ENCODE measurements at regions not wholly inside any gene's neighbourhood (a gene's known extent, or its start where the extent isn't known, plus 50 kb on each side); places are given as distances from the start of the nearest gene placed in this dataset.

GRCh38 chr10:52488606-52489485 is 174.8 kb downstream of the DKK1 start:
- Histone ChIP-seq H4K8ac (ENCODE audit: low read depth in 2 of 2, low read length in 2 of 2) (peak overlapping the region; percentile 70 to 75), H3K4me2 (ENCODE audit: low read depth, low read length) (peak overlapping the region; percentile 40; the same call in 1 of the 2 replicates), H2AK9ac (replicated peaks; ENCODE audit: low read depth, low read length, poor library complexity) (no peak overlapping the region), H3K27me3 (ENCODE audit: control insufficient read depth, insufficient read depth, low read length) (no peaks in the 10 kb centered on the region), H3K56ac (ENCODE audit: extremely low read depth, insufficient read depth, low read length) (peak overlapping the region; percentile 57), H3K23ac (ENCODE audit: low read depth, low read length) (no peak overlapping the region), H2BK15ac (ENCODE audit: low read depth, low read length) (peak overlapping the region; percentile 79; the same call in 1 of the 3 replicates), H3K4me3 (ENCODE audit: insufficient read depth, low read depth, low read length) (no peak overlapping the region), H4K5ac (ENCODE audit: low read depth, low read length) (peak overlapping the region; percentile 91; the same call in 1 of the 2 replicates), H2BK5ac (ENCODE audit: low read depth, low read length, poor library complexity, severe bottlenecking) (peak overlapping the region; percentile 97), H4K20me1 (ENCODE audit: insufficient read depth, low read length) (no peaks in the 10 kb centered on the region), H4K91ac (ENCODE audit: insufficient read depth, low read depth, low read length) (peak overlapping the region; percentile 72), H2BK20ac (ENCODE audit: low read depth, low read length) (peak overlapping the region; percentile 86), H3K9me3 (ENCODE audit: control insufficient read depth, insufficient read depth, low read length) (no peaks in the 10 kb centered on the region), H3K14ac (replicated peaks; ENCODE audit: low read depth, low read length) (no peak overlapping the region; the same call in none of the 2 replicates), H3K9ac (ENCODE audit: low read depth, low read length) (peak overlapping the region; percentile 60), H3K27ac (ENCODE audit: insufficient read depth, low read length) (peak overlapping the region; percentile 61), H2AFZ (replicated peaks; ENCODE audit: low read length, poor library complexity) (no peak overlapping the region), H3K4ac (ENCODE audit: low read depth, low read length) (peak overlapping the region; percentile 64), H3K9me1 (ENCODE audit: insufficient read depth, low read length) (no peaks in the 10 kb centered on the region), H3K36me3 (ENCODE audit: control insufficient read depth, insufficient read depth, low read length) (no peaks in the 10 kb centered on the region), H2AK5ac (ENCODE audit: low read depth, low read length) (peak overlapping the region; percentile 94), H2BK120ac (ENCODE audit: low read depth, low read length) (peak overlapping the region; percentile 90), H3K4me1 (ENCODE audit: control insufficient read depth, insufficient read depth, low read length) (peaks cover 10% of the 10 kb centered on the region), H3K79me1 (ENCODE audit: low read depth in 1 of 2, low read length in 2 of 2) (peaks cover 0 to 7% of the 10 kb centered on the region in 2 experiments; a peak in 2 of 4 replicates), H3K18ac (ENCODE audit: low read depth, low read length) (peak overlapping the region; percentile 46; the same call in 1 of the 2 replicates)
- ChIA-PET CTCF (interaction anchor here (0.6 to 6.8 kb wide), 13 partner anchors 76 to 1489 kb away, joined by 3 to 48 read pairs (median 3); partner anchors contain the start of gene DKK1), POLR2A (ENCODE audit: unreplicated experiment) (interaction anchor here (3.3 kb wide), 1 partner anchor 175 kb away, joined by 9 read pairs; the partner anchor contains the start of gene DKK1)
- in situ Hi-C loops (cut with MboI; ENCODE audit: low sequenced_read_pairs) (loop anchor here (5.0 kb wide), 1 partner anchor 177 kb away; the partner anchor contains the start of gene DKK1), intact Hi-C loops (cut with micrococcal nuclease) (loop anchor here (1.0 to 5.0 kb wide), 5 partner anchors 37 to 238 kb away; partner anchors contain the start of gene DKK1), dilution Hi-C loops (cut with HindIII; ENCODE audit: low sequenced_read_pairs, unreplicated experiment) (no loop called here)
- TF ChIP-seq RAD21 (IDR thresholded peaks at IDR 0.05; ENCODE audit: low read length) (peak; percentile 75), MAZ (IDR thresholded peaks at IDR 0.05; ENCODE audit: borderline replicate concordance, low read depth, low read length) (no peak), CTCF (conservative IDR thresholded peaks at IDR 0.05; ENCODE audit: low read depth, low read length) (peak; percentile 72), SMC3 (IDR thresholded peaks at IDR 0.05; ENCODE audit: low read depth, low read length) (peak; percentile 85), ELK1 (IDR thresholded peaks at IDR 0.05; ENCODE audit: borderline replicate concordance, low read depth, low read length) (no peak), RFX5 (IDR thresholded peaks at IDR 0.05; ENCODE audit: low read depth, low read length) (no peak)
- no CpG with 5 or more reads among the region's 3 CpGs for WGBS, 2 experiments (ENCODE audit: extremely low coverage in 2 of 2, insufficient read length in 1 of 2)
- ATAC-seq (ENCODE audit: low read depth) (peak; percentile 50), DNase-seq (peak; percentile 61)
- no TSS peak for BruUV-seq (replicated peaks)

Measured in IMR-90 (cell line).